GM23338 (cell line): ENCODE measurements at regions not wholly inside any gene's neighbourhood (a gene's known extent, or its start where the extent isn't known, plus 50 kb on each side); places are given as distances from the start of the nearest gene placed in this dataset.

ENCODE experiments used
- ATAC-seq: fragments of 200-7000 bp; cut with Tn5 transposase; 3 replicates; pipeline ENCODE4 v1.9.1; 2020
- DNase-seq: peaks from one replicate; pipeline ENCODE4 v3.0.0-alpha.2; 2015; ENCODE audit warnings: low spot score
- H2AFZ ChIP-seq: fragments of 200-600 bp; sonication (generic); 2 replicates; pipeline ENCODE4 v1.8.0; 2016; ENCODE audit warnings: antibody characterized with exemption, mild to moderate bottlenecking, moderate library complexity
- H3F3A ChIP-seq: fragments of 200-600 bp; sonication (generic); replicated peaks from 2 replicates; pipeline ENCODE4 v1.8.0; 2017; ENCODE audit warnings: antibody characterized with exemption, mixed run types, low read depth
- H3K27ac ChIP-seq: fragments of 200-600 bp; sonication (generic); 2 replicates; pipeline ENCODE4 v1.6.1; 2016; ENCODE audit warnings: low read depth
- H3K27me3 ChIP-seq: fragments of 200-600 bp; sonication (generic); 2 replicates; pipeline ENCODE4 v1.8.0; 2016; ENCODE audit warnings: mild to moderate bottlenecking, mixed run types, moderate library complexity; ENCODE audit not compliant: insufficient read depth
- H3K36me3 ChIP-seq: fragments of 200-600 bp; sonication (generic); 2 replicates; pipeline ENCODE4 v1.8.0; 2016; ENCODE audit warnings: mild to moderate bottlenecking; ENCODE audit not compliant: insufficient read depth
- H3K4me1 ChIP-seq: fragments of 200-600 bp; sonication (generic); 2 replicates; pipeline ENCODE4 v1.8.0; 2016; ENCODE audit warnings: mild to moderate bottlenecking, moderate library complexity; ENCODE audit not compliant: insufficient read depth
- H3K4me2 ChIP-seq: fragments of 200-600 bp; sonication (generic); 2 replicates; pipeline ENCODE4 v1.7.1; 2017; ENCODE audit warnings: mixed run types
- H3K4me3 ChIP-seq: fragments of 200-600 bp; sonication (generic); 2 replicates; pipeline ENCODE4 v1.6.1; 2016; ENCODE audit warnings: mixed run types
- H3K79me2 ChIP-seq: fragments of 200-600 bp; sonication (generic); replicated peaks from 2 replicates; pipeline ENCODE4 v1.8.0; 2017; ENCODE audit warnings: mild to moderate bottlenecking; ENCODE audit not compliant: insufficient read depth
- H3K9me2 ChIP-seq: fragments of 200-600 bp; sonication (generic); 2 replicates; pipeline ENCODE4 v1.8.0; 2017; ENCODE audit not compliant: insufficient read depth
- H4K20me1 ChIP-seq: fragments of 200-600 bp; sonication (generic); replicated peaks from 2 replicates; pipeline ENCODE4 v1.8.0; 2017; ENCODE audit warnings: mild to moderate bottlenecking; ENCODE audit not compliant: insufficient read depth
- H3K27ac Mint-ChIP-seq: 2 replicates; pipeline ENCODE4 v1.8.0; 2020; ENCODE audit warnings: inconsistent platforms, mild to moderate bottlenecking, moderate library complexity, mixed read lengths
- H3K27me3 Mint-ChIP-seq: 3 replicates; pipeline ENCODE4 v1.8.0; 2022; ENCODE audit warnings: low read depth, mild to moderate bottlenecking, moderate library complexity, mixed read lengths, inconsistent platforms; ENCODE audit not compliant: insufficient read depth, poor library complexity
- H3K36me3 Mint-ChIP-seq: 3 replicates; pipeline ENCODE4 v1.8.0; 2021; ENCODE audit warnings: low read depth, mild to moderate bottlenecking, inconsistent platforms, moderate library complexity, mixed read lengths
- H3K4me1 Mint-ChIP-seq: 3 replicates; pipeline ENCODE4 v1.8.0; 2020; ENCODE audit warnings: mild to moderate bottlenecking, inconsistent platforms, mixed read lengths
- H3K4me3 Mint-ChIP-seq: 3 replicates; pipeline ENCODE4 v1.8.0; 2021; ENCODE audit warnings: moderate library complexity, mild to moderate bottlenecking, inconsistent platforms, mixed read lengths
- H3K9me3 Mint-ChIP-seq: 3 replicates; pipeline ENCODE4 v1.8.0; 2020; ENCODE audit warnings: moderate library complexity, mild to moderate bottlenecking, inconsistent platforms, mixed read lengths
- EZH2 ChIP-seq: fragments of 200-600 bp; sonication (generic); IDR thresholded peaks from one replicate; pipeline ENCODE4 v1.8.0; 2017; ENCODE audit warnings: antibody characterized with exemption, mild to moderate bottlenecking, low read depth; ENCODE audit not compliant: unreplicated experiment
- EZH2phosphoT487 ChIP-seq: fragments of 200-600 bp; sonication (generic); IDR thresholded peaks from one replicate; pipeline ENCODE4 v1.8.1; 2018; ENCODE audit warnings: antibody characterized with exemption; ENCODE audit not compliant: unreplicated experiment
- STAT1 ChIP-seq: IDR thresholded peaks from one replicate; pipeline ENCODE4 v1.6.1; 2016; ENCODE audit warnings: antibody characterized with exemption; ENCODE audit not compliant: unreplicated experiment
- ZNF331 ChIP-seq: fragments of 250-450 bp; sonication (Bioruptor Pico); IDR thresholded peaks from 2 replicates; pipeline ENCODE4 v1.5.0; 2020; ENCODE audit warnings: low read depth, mild to moderate bottlenecking, moderate library complexity
- TF ChIP-seq, protein P1 (sequence below): fragments of 250-450 bp; sonication (Bioruptor Pico); IDR thresholded peaks from 2 replicates; pipeline ENCODE4 v1.5.0; 2020; ENCODE audit warnings: mild to moderate bottlenecking, moderate library complexity

DNA sequence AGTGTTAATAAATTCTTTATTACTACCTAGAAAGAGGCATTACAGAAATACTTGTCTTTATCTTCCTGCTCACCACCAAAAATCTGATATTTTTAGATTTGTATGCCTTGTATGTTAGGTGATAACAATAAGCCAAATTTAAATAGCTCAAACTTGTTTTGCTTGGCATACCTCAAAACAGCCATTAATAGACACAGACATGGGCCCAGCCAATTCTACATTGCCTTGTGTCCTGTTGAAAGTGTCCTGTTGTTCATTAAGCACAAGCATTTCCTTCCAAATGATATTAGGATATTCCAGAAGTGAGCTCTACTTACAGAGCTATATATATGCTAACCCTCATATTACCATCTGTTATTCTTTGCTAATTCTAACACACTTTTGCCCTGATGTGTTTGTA is 438.6 kb upstream of the ZNF385D start:
- Histone ChIP-seq H3K79me2 (no peaks in the 10 kb centered on the region), H3F3A (no peaks in the 10 kb centered on the region), H3K27me3 (no peaks in the 10 kb centered on the region), H4K20me1 (no peaks in the 10 kb centered on the region), H3K36me3 (no peaks in the 10 kb centered on the region), H2AFZ (no peak overlapping the region), H3K4me3 (no peak overlapping the region), H3K9me2 (no peaks in the 10 kb centered on the region), H3K4me1 (no peaks in the 10 kb centered on the region), H3K27ac (no peak overlapping the region), H3K4me2 (no peak overlapping the region)
- TF ChIP-seq STAT1 (no peak), EZH2 (no peak)
- Mint-ChIP-seq H3K4me1 (peaks cover 2% of the 10 kb centered on the region; the same call in 2 of the 3 replicates), H3K27me3 (peaks cover 1% of the 10 kb centered on the region), H3K9me3 (no peaks in the 10 kb centered on the region), H3K27ac (no peak overlapping the region), H3K36me3 (no peaks in the 10 kb centered on the region), H3K4me3 (no peak overlapping the region)
- no peak for DNase-seq
- ATAC-seq: no peak

DNA sequence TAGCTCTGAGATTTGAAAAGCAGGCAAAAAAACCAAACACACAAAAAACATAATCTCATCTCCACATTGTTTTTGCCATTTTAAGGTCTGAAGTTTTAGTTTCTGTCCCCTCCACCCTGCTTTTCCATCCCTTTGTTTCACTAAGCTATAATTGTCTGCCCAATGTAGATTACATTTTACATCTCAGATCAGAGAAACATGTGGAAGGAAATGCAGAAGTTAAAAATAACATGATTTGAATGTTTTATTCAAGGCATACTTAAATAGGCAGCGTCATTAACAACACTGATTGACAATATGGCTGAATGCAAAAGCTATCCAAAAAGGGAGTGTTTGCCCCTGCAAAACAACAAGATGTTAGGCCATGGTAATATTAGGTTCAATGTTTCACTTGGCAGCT is 448.1 kb upstream of the ZNF385D start:
- H3K27ac Mint-ChIP-seq: no peak overlapping the region
- no peak for DNase-seq
- H3K36me3 Mint-ChIP-seq: no peaks in the 10 kb centered on the region
- Histone ChIP-seq H3K9me2 (0 out of 2 replicates have a peak, but pooled peaks cover 7% of the 10 kb centered on the region), H3K79me2 (no peaks in the 10 kb centered on the region), H3K27ac (no peak overlapping the region), H3K36me3 (no peaks in the 10 kb centered on the region), H2AFZ (peak overlapping the region; percentile 60; the same call in 1 of the 2 replicates), H3K4me3 (no peak overlapping the region), H3K4me1 (no peaks in the 10 kb centered on the region), H3F3A (no peaks in the 10 kb centered on the region), H3K4me2 (no peak overlapping the region), H3K27me3 (no peaks in the 10 kb centered on the region), H4K20me1 (no peaks in the 10 kb centered on the region)
- no peaks in the 10 kb centered on the region for H3K27me3 Mint-ChIP-seq
- ATAC-seq: no peak
- H3K9me3 Mint-ChIP-seq: no peaks in the 10 kb centered on the region
- TF ChIP-seq, protein P1, sequence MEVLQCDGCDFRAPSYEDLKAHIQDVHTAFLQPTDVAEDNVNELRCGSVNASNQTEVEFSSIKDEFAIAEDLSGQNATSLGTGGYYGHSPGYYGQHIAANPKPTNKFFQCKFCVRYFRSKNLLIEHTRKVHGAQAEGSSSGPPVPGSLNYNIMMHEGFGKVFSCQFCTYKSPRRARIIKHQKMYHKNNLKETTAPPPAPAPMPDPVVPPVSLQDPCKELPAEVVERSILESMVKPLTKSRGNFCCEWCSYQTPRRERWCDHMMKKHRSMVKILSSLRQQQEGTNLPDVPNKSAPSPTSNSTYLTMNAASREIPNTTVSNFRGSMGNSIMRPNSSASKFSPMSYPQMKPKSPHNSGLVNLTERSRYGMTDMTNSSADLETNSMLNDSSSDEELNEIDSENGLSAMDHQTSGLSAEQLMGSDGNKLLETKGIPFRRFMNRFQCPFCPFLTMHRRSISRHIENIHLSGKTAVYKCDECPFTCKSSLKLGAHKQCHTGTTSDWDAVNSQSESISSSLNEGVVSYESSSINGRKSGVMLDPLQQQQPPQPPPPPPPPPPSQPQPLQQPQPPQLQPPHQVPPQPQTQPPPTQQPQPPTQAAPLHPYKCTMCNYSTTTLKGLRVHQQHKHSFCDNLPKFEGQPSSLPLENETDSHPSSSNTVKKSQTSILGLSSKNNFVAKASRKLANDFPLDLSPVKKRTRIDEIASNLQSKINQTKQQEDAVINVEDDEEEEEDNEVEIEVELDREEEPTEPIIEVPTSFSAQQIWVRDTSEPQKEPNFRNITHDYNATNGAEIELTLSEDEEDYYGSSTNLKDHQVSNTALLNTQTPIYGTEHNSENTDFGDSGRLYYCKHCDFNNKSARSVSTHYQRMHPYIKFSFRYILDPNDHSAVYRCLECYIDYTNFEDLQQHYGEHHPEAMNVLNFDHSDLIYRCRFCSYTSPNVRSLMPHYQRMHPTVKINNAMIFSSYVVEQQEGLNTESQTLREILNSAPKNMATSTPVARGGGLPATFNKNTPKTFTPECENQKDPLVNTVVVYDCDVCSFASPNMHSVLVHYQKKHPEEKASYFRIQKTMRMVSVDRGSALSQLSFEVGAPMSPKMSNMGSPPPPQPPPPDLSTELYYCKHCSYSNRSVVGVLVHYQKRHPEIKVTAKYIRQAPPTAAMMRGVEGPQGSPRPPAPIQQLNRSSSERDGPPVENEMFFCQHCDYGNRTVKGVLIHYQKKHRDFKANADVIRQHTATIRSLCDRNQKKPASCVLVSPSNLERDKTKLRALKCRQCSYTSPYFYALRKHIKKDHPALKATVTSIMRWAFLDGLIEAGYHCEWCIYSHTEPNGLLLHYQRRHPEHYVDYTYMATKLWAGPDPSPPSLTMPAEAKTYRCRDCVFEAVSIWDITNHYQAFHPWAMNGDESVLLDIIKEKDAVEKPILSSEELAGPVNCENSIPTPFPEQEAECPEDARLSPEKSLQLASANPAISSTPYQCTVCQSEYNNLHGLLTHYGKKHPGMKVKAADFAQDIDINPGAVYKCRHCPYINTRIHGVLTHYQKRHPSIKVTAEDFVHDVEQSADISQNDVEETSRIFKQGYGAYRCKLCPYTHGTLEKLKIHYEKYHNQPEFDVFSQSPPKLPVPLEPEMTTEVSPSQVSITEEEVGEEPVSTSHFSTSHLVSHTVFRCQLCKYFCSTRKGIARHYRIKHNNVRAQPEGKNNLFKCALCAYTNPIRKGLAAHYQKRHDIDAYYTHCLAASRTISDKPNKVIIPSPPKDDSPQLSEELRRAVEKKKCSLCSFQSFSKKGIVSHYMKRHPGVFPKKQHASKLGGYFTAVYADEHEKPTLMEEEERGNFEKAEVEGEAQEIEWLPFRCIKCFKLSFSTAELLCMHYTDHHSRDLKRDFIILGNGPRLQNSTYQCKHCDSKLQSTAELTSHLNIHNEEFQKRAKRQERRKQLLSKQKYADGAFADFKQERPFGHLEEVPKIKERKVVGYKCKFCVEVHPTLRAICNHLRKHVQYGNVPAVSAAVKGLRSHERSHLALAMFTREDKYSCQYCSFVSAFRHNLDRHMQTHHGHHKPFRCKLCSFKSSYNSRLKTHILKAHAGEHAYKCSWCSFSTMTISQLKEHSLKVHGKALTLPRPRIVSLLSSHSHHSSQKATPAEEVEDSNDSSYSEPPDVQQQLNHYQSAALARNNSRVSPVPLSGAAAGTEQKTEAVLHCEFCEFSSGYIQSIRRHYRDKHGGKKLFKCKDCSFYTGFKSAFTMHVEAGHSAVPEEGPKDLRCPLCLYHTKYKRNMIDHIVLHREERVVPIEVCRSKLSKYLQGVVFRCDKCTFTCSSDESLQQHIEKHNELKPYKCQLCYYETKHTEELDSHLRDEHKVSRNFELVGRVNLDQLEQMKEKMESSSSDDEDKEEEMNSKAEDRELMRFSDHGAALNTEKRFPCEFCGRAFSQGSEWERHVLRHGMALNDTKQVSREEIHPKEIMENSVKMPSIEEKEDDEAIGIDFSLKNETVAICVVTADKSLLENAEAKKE: no peak
- TF ChIP-seq ZNF331 (CRISPR knock-in tag) (no peak), EZH2phosphoT487 (no peak)
- no peak overlapping the region for H3K4me3 Mint-ChIP-seq
- peaks cover 2% of the 10 kb centered on the region; the same call in 2 of the 3 replicates for H3K4me1 Mint-ChIP-seq
